Psoas muscle (tissue), 7 donors: ENCODE measurements at regions not wholly inside any gene's neighbourhood (a gene's known extent, or its start where the extent isn't known, plus 50 kb on each side); places are given as distances from the start of the nearest gene placed in this dataset.

ENCODE experiments used
- ATAC-seq, 4 donors: fragments of 200-7000 bp; cut with Tn5 transposase; one replicate each; pipeline ENCODE4 v1.9.1; 2020; ENCODE audit warnings: moderate library complexity in 3 of 4, mild to moderate bottlenecking in 2 of 4
- DNase-seq, 2 donors: peaks; one replicate each; pipeline ENCODE4 v3.0.0-alpha.2; 2020
- H3K27ac ChIP-seq: fragments of 200-600 bp; one replicate; pipeline ENCODE4 v1.8.0; 2022
- H3K27me3 ChIP-seq, 3 donors: fragments of 200-600 bp in 1 of 3; one replicate each; pipeline versions ENCODE4 v1.6.1 to v1.8.0; 2013 to 2022; ENCODE audit warnings: low read length in 2 of 3, mild to moderate bottlenecking in 2 of 3, moderate library complexity in 1 of 3; ENCODE audit not compliant: insufficient read depth in 3 of 3
- H3K36me3 ChIP-seq, 2 donors: fragments of 200-600 bp in 1 of 2; one replicate each; pipeline versions ENCODE4 v1.6.1 to v1.8.0; 2013 to 2022; ENCODE audit warnings: low read depth in 1 of 2, mild to moderate bottlenecking in 1 of 2, moderate library complexity in 1 of 2; ENCODE audit not compliant: insufficient read depth in 1 of 2
- H3K4me1 ChIP-seq: fragments of 200-600 bp; one replicate; pipeline ENCODE4 v1.8.0; 2022
- H3K4me3 ChIP-seq: fragments of 200-600 bp; one replicate; pipeline ENCODE4 v1.8.0; 2022; ENCODE audit warnings: mild to moderate bottlenecking
- H3K9me3 ChIP-seq: fragments of 200-600 bp; one replicate; pipeline ENCODE4 v1.8.0; 2022
- WGBS, 3 donors: extraction: QIAGEN DNeasy Blood & Tissue Kit; methylation state at CpG; one replicate each; pipeline versions ENCODE4 v1.1.6 to v1.1.7; 2013; 5-methylcytosine and 5-hydroxymethylcytosine counted together
- intact Hi-C, 2 donors: fragments of 100-400 bp; cut with DNase I; formaldehyde crosslinking; loops; one replicate each; pipeline versions ENCODE4 v1.11.0 to v1.14.2; 2022
- TF ChIP-seq, protein P1 (sequence below): fragments of 200-600 bp; IDR thresholded peaks from one replicate; pipeline ENCODE4 v1.8.0; 2022; ENCODE audit warnings: antibody characterized with exemption
- donor health status: healthy with polysubstance abuse.
- donor health status: DM: no; HTN: no; CAD: no; lungs with moderate emphysema.
- donor health status: Bipolar disorder and iron deficiency.
- donor health status: healthy.
- donor health status: DM: yes; HTN: yes; CAD: no.
- donor health status: DM: no; HTN: no; CAD: no.
- donor health status: DM: yes; HTN: yes; CAD: no.

- H3K4me1 ChIP-seq, result no peaks in the 10 kb centered on the region
- intact Hi-C loops, result no loop called here
- H3K36me3 ChIP-seq, result no peaks in the 10 kb centered on the region
- no peaks in the 10 kb centered on the region for H3K9me3 ChIP-seq
- 75 to 79% (median 77%) methylated on average over 1 of the region's 1 CpG for WGBS, 3 donors
- no peak for DNase-seq
- no peak overlapping the region for H3K4me3 ChIP-seq
- no peak for ATAC-seq
- TF ChIP-seq, protein P1, sequence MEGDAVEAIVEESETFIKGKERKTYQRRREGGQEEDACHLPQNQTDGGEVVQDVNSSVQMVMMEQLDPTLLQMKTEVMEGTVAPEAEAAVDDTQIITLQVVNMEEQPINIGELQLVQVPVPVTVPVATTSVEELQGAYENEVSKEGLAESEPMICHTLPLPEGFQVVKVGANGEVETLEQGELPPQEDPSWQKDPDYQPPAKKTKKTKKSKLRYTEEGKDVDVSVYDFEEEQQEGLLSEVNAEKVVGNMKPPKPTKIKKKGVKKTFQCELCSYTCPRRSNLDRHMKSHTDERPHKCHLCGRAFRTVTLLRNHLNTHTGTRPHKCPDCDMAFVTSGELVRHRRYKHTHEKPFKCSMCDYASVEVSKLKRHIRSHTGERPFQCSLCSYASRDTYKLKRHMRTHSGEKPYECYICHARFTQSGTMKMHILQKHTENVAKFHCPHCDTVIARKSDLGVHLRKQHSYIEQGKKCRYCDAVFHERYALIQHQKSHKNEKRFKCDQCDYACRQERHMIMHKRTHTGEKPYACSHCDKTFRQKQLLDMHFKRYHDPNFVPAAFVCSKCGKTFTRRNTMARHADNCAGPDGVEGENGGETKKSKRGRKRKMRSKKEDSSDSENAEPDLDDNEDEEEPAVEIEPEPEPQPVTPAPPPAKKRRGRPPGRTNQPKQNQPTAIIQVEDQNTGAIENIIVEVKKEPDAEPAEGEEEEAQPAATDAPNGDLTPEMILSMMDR, result no peak
- H3K27ac ChIP-seq, result no peak overlapping the region
- H3K27me3 ChIP-seq, result no peaks in the 10 kb centered on the region
Measured at GRCh38 chr18:32583431-32583830, 112.7 kb upstream of the GAREM1 start.

GRCh38 chr18:32582455-32582854 lies 111.8 kb upstream of the GAREM1 start:
- no peaks in the 10 kb centered on the region for H3K9me3 ChIP-seq
- TF ChIP-seq, protein P1, result no peak
- no peak for ATAC-seq
- H3K4me1 ChIP-seq, result no peaks in the 10 kb centered on the region
- H3K4me3 ChIP-seq, result no peak overlapping the region
- no peak for DNase-seq
- WGBS, 3 donors, result 59 to 64% (median 60%) methylated on average over 3 of the region's 3 CpGs
- intact Hi-C loops, result no loop called here
- no peak overlapping the region for H3K27ac ChIP-seq
- H3K36me3 ChIP-seq, result no peaks in the 10 kb centered on the region
- peaks cover 0 to 3% (median 0%) of the 10 kb centered on the region in 3 donors for H3K27me3 ChIP-seq

DNA sequence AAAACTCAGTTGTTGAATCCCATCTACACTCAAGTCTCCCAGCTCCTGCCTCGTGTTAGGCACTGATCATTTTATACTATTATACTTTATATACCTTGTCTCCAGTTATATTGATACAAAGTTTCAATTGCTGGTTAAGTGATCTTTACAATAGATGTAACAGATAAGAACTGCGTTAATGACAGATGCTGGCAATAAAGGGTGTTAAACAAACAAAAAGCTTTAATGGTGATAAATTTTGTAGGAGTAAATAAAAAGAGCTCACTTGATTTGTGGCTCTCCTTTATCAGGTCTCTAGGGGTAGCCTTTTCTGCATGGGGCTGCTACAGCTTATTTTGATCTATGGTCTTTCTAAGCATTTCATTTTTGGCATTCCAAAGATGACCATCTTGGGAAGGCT lies 106.9 kb upstream of the GAREM1 start:
- TF ChIP-seq, protein P1, result no peak
- Histone ChIP-seq H3K36me3 (no peaks in the 10 kb centered on the region), H3K9me3 (no peaks in the 10 kb centered on the region), H3K4me3 (no peak overlapping the region), H3K27me3 (peaks cover 0 to 3% (median 0%) of the 10 kb centered on the region in 3 donors), H3K27ac (no peak overlapping the region), H3K4me1 (no peaks in the 10 kb centered on the region)
- ATAC-seq, result no peak
- 68 to 72% (median 70%) methylated on average over 2 of the region's 2 CpGs for WGBS, 3 donors
- intact Hi-C loops, result no loop called here
- DNase-seq, result no peak

GRCh38 chr18:32576296-32576916 lies 105.7 kb upstream of the GAREM1 start:
- DNase-seq (no peak), ATAC-seq (no peak)
- TF ChIP-seq, protein P1, result no peak
- WGBS, 3 donors, result 8 to 13% (median 9%) methylated on average over 7 of the region's 7 CpGs
- Histone ChIP-seq H3K27ac (no peak overlapping the region), H3K4me1 (no peaks in the 10 kb centered on the region), H3K36me3 (no peaks in the 10 kb centered on the region), H3K27me3 (peaks cover 0 to 3% (median 0%) of the 10 kb centered on the region in 3 donors), H3K4me3 (no peak overlapping the region), H3K9me3 (no peaks in the 10 kb centered on the region)
- intact Hi-C loops, result no loop called here

GRCh38 chr18:32566960-32567359 lies 96.3 kb upstream of the GAREM1 start:
- Histone ChIP-seq H3K9me3 (no peaks in the 10 kb centered on the region), H3K27ac (no peak overlapping the region), H3K36me3 (no peaks in the 10 kb centered on the region), H3K4me3 (no peak overlapping the region), H3K4me1 (no peaks in the 10 kb centered on the region), H3K27me3 (peaks cover 0 to 4% (median 0%) of the 10 kb centered on the region in 3 donors)
- intact Hi-C loops, result no loop called here
- TF ChIP-seq, protein P1, result no peak
- 61 to 77% (median 75%) methylated on average over 3 of the region's 3 CpGs for WGBS, 3 donors
- ATAC-seq (no peak), DNase-seq (no peak)
